Gastrocnemius medialis (tissue), 4 donors: ENCODE measurements at regions not wholly inside any gene's neighbourhood (a gene's known extent, or its start where the extent isn't known, plus 50 kb on each side); places are given as distances from the start of the nearest gene placed in this dataset.

ENCODE experiments used
- ATAC-seq, 2 donors: fragments of 150-250 bp; one replicate each; pipeline ENCODE4 v1.9.1; 2016
- DNase-seq, 2 donors: peaks; one replicate each; pipeline ENCODE4 v3.0.0-alpha.2; 2019
- H3K27ac ChIP-seq, 4 donors: fragments of 200-600 bp; sonication (generic); 1 replicate in 1 of 4; 2 replicates in 3 of 4; pipeline ENCODE4 v1.5.1; 2016 to 2018; ENCODE audit warnings: mild to moderate bottlenecking in 2 of 4, moderate library complexity in 1 of 4
- H3K27me3 ChIP-seq, 3 donors: fragments of 200-600 bp; sonication (generic) in 2 of 3; 1 replicate in 1 of 3; 2 replicates in 2 of 3; pipeline versions ENCODE4 v1.5.1 to v1.6.0; 2016 to 2019; ENCODE audit warnings: mild to moderate bottlenecking in 1 of 3, moderate library complexity in 1 of 3
- H3K36me3 ChIP-seq, 2 donors: fragments of 200-600 bp; sonication (generic) in 1 of 2; one replicate each; pipeline ENCODE4 v1.5.1; 2017 to 2018
- H3K4me1 ChIP-seq, 2 donors: fragments of 200-600 bp; sonication (generic) in 1 of 2; one replicate each; pipeline ENCODE4 v1.5.1; 2016 to 2017; ENCODE audit warnings: mild to moderate bottlenecking in 2 of 2
- H3K4me3 ChIP-seq, 4 donors: fragments of 200-600 bp; sonication (generic) in 3 of 4; 1 replicate in 1 of 4; 2 replicates in 3 of 4; pipeline ENCODE4 v1.5.1; 2016 to 2019; ENCODE audit warnings: mild to moderate bottlenecking in 2 of 4
- H3K9me3 ChIP-seq, 3 donors: fragments of 200-600 bp; sonication (generic) in 2 of 3; 1 replicate in 1 of 3; 2 replicates in 2 of 3; pipeline ENCODE4 v1.5.1; 2016 to 2019
- POLR2A ChIP-seq, 2 donors: fragments of 450-650 bp; IDR thresholded peaks; one replicate each; pipeline ENCODE4 v1.6.1; 2017; ENCODE audit warnings: antibody characterized with exemption in 2 of 2, mild to moderate bottlenecking in 2 of 2, moderate library complexity in 2 of 2
- in situ Hi-C, 4 donors: fragments of 200-750 bp; cut with MboI; loops; one replicate each; pipeline versions ENCODE4 v1.15.0 to v1.8.0; 2017; ENCODE audit warnings: low sequenced_read_pairs in 4 of 4
- intact Hi-C: fragments of 100-400 bp; cut with DNase I; formaldehyde crosslinking; loops from one replicate; pipeline ENCODE4 v1.15.1; 2023; ENCODE audit warnings: low total_unique reads
- TF ChIP-seq, protein P1 (sequence below), 5 experiments: fragments of 450-650 bp in 3 of 5; fragments of 200-600 bp in 2 of 5; sonication (generic) in 2 of 5; IDR thresholded peaks in 4 of 5; conservative IDR thresholded peaks in 1 of 5; 1 replicate in 4 of 5; 2 replicates in 1 of 5; pipeline ENCODE4 v1.5.1; 2016 to 2019; ENCODE audit warnings: antibody characterized with exemption in 5 of 5, mild to moderate bottlenecking in 3 of 5, moderate library complexity in 3 of 5

DNA sequence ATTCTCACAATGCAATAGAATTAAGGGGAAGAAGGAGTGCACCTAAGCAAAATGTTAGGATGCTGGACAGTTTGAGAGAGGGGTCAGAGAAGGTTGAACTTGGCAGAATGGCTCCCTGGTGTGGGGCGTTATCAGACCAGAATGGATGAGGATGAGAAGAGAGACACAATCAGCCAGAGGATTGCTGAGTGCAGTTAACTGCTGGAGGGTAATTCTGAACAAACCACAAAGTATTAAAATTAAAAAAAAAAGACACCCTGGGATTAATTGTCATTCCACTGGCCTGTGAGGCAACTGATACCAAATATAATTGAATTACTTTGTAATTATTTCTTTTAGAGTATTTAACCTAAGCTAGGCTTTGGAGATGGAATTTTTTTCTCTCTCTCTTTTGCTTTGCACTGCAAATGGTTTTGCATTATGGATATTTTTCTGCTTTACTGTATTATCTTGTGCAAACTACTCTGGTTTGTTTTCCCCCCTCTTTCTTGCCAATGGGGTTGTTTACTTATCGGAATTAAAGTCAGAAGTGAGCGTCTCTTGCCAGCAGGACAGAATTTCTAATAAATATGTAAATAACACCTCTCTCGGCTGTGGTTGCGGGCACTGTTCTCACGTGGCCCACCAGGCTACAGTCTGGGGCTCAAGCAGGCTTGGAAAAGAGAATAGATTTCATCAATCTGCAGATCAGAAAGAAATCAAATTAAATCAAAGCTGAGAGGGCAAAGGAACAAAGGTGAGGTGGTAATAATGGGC lies 572.9 kb upstream of the CAMK1G start:
- intact Hi-C loops = no loop called here
- in situ Hi-C loops = no loop called here
- no peaks in the 10 kb centered on the region for H3K36me3 ChIP-seq
- H3K27ac ChIP-seq = no peak overlapping the region
- no peak for TF ChIP-seq POLR2A (IDR thresholded peaks at IDR 0.05)
- TF ChIP-seq, protein P1, sequence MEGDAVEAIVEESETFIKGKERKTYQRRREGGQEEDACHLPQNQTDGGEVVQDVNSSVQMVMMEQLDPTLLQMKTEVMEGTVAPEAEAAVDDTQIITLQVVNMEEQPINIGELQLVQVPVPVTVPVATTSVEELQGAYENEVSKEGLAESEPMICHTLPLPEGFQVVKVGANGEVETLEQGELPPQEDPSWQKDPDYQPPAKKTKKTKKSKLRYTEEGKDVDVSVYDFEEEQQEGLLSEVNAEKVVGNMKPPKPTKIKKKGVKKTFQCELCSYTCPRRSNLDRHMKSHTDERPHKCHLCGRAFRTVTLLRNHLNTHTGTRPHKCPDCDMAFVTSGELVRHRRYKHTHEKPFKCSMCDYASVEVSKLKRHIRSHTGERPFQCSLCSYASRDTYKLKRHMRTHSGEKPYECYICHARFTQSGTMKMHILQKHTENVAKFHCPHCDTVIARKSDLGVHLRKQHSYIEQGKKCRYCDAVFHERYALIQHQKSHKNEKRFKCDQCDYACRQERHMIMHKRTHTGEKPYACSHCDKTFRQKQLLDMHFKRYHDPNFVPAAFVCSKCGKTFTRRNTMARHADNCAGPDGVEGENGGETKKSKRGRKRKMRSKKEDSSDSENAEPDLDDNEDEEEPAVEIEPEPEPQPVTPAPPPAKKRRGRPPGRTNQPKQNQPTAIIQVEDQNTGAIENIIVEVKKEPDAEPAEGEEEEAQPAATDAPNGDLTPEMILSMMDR (IDR thresholded peaks at IDR 0.05 in 4 of 5, conservative IDR thresholded peaks at IDR 0.05 in 1 of 5) = no peak
- H3K9me3 ChIP-seq = no peaks in the 10 kb centered on the region
- no peak for ATAC-seq
- no peak for DNase-seq
- no peaks in the 10 kb centered on the region for H3K27me3 ChIP-seq
- no peaks in the 10 kb centered on the region for H3K4me1 ChIP-seq
- H3K4me3 ChIP-seq = no peak overlapping the region

DNA sequence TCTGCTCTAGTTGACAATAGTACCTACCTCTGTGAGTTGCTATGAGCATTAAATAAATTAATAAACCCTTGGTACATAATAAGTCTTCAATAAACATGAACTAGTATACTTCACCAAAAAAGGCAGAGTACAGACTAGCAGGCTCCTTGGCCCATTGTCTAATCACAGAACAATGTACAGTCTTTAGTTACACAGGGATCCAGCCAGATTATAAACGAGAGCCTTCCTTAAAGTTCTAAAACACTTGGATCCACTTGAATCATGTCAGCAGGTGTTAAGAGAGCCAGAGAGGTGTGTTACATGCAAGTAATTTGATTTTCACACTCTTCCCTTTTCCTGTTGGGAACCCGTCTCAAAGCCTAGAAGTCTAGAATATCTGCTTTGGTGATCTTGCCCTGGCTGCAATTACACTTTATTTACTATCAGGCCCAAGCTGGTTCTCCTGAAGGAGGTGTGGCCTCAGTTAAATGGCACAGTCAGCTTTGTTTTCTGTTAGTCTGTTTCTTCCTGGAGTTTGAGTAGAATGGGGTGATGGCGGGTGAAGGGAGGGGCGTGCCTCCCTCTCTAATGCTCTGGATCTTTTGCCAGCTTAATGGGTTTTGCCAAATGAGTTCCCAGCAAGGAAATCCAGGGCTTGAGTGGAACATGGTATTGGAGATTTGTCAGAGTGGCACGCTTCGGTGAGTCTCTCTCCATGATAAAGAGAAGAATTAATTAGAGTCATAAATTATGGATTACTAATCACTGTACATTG lies 570.9 kb upstream of the CAMK1G start:
- Histone ChIP-seq H3K9me3 (no peaks in the 10 kb centered on the region), H3K36me3 (no peaks in the 10 kb centered on the region), H3K4me1 (no peaks in the 10 kb centered on the region), H3K4me3 (no peak overlapping the region), H3K27me3 (no peaks in the 10 kb centered on the region), H3K27ac (no peak overlapping the region)
- TF ChIP-seq POLR2A (IDR thresholded peaks at IDR 0.05) = no peak
- TF ChIP-seq, protein P1 (IDR thresholded peaks at IDR 0.05 in 4 of 5, conservative IDR thresholded peaks at IDR 0.05 in 1 of 5) = no peak
- ATAC-seq (no peak), DNase-seq (no peak)
- intact Hi-C loops (no loop called here), in situ Hi-C loops (no loop called here)

GRCh38 chr1:209015092-209015491 lies 568.4 kb upstream of the CAMK1G start:
- Histone ChIP-seq H3K4me1 (no peaks in the 10 kb centered on the region), H3K4me3 (no peak overlapping the region), H3K27me3 (no peaks in the 10 kb centered on the region), H3K27ac (no peak overlapping the region), H3K36me3 (no peaks in the 10 kb centered on the region), H3K9me3 (no peaks in the 10 kb centered on the region)
- in situ Hi-C loops (no loop called here), intact Hi-C loops (no loop called here)
- TF ChIP-seq, protein P1 (IDR thresholded peaks at IDR 0.05 in 4 of 5, conservative IDR thresholded peaks at IDR 0.05 in 1 of 5) = no peak
- TF ChIP-seq POLR2A (IDR thresholded peaks at IDR 0.05) = no peak
- no peak for DNase-seq
- no peak for ATAC-seq

DNA sequence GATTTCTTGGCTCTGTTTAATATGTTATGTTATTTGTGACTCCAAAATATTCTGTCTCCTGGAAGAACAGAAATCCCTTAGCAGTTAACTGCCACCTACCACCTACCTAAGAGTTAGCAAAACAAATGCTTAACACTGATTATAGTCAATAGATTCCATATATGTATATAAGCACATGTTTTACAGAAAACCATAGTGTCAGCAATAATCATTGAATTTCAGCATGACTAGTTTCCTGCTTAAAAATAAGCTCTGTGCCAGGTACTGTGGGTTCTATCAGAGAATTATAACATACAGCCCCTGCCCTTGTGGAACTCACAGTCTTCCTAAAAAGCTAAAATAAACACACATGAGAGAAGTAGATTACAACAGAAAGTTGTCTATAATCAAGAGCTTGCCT lies 561.9 kb upstream of the CAMK1G start:
- Histone ChIP-seq H3K4me1 (no peaks in the 10 kb centered on the region), H3K4me3 (no peak overlapping the region), H3K36me3 (no peaks in the 10 kb centered on the region), H3K9me3 (no peaks in the 10 kb centered on the region), H3K27me3 (no peaks in the 10 kb centered on the region), H3K27ac (no peak overlapping the region)
- TF ChIP-seq, protein P1 (IDR thresholded peaks at IDR 0.05 in 4 of 5, conservative IDR thresholded peaks at IDR 0.05 in 1 of 5) = no peak
- TF ChIP-seq POLR2A (IDR thresholded peaks at IDR 0.05) = no peak
- no peak for ATAC-seq
- no peak for DNase-seq
- in situ Hi-C loops = no loop called here
- intact Hi-C loops = no loop called here
